VCaP (cell line): ENCODE measurements at regions not wholly inside any gene's neighbourhood (a gene's known extent, or its start where the extent isn't known, plus 50 kb on each side); places are given as distances from the start of the nearest gene placed in this dataset.

Source experiments
- H3K27ac ChIP-seq: fragments of 450-650 bp; 2 replicates; pipeline ENCODE4 v1.5.1; 2017
- CTCF ChIP-seq: fragments of 450-650 bp; conservative IDR thresholded peaks from 2 replicates; pipeline ENCODE4 v1.5.1; 2017; ENCODE audit warnings: mild to moderate bottlenecking, moderate library complexity

- H3K27ac ChIP-seq = no peak overlapping the region
- no peak for TF ChIP-seq CTCF
Measured at GRCh38 chr1:25104932-25105561, 127.3 kb downstream of the SYF2 start.

DNA sequence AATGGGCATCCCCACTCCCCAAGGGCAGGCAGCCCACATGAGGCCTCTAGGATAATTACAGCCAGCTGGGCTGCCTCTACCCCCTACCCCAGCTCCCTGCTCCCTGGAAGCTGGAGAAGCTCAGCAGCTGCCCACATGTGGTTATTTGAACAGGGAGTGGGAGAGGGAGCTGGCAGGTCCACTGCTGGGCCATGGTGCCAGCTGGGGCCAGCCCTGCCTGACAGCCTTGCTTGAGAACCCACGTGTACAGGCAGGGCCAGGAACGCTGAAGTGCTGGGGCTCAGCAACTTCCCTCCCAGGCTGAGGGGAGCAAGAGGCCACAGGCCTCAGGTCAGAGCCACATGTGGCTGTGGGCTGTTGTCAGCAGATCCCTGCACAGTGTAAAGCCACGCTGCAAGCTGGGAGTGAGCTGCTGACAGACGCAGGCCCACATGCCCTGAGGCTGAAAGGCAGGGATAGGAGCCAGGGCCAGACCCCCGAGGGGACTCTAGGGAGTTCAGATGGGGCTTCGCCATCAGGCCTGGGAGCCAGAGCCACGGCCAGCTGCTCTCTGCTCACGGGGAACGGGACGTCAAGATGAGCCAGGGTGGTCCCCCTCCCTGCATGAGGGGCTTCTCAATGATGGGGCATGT, 129.0 kb downstream of the SYF2 start:
- H3K27ac ChIP-seq = no peak overlapping the region
- no peak for TF ChIP-seq CTCF

- H3K27ac ChIP-seq = peak overlapping the region; percentile 36; the same call in 1 of the 2 replicates
- TF ChIP-seq CTCF = no peak
Measured at GRCh38 chr1:25100151-25100833, 132.0 kb downstream of the SYF2 start.

- H3K27ac ChIP-seq = no peak overlapping the region
- TF ChIP-seq CTCF = no peak
Measured at GRCh38 chr1:25099343-25099951, 132.9 kb downstream of the SYF2 start.

- H3K27ac ChIP-seq = no peak overlapping the region
- no peak for TF ChIP-seq CTCF
Measured at GRCh38 chr1:25098717-25099116, 133.6 kb downstream of the SYF2 start.

DNA sequence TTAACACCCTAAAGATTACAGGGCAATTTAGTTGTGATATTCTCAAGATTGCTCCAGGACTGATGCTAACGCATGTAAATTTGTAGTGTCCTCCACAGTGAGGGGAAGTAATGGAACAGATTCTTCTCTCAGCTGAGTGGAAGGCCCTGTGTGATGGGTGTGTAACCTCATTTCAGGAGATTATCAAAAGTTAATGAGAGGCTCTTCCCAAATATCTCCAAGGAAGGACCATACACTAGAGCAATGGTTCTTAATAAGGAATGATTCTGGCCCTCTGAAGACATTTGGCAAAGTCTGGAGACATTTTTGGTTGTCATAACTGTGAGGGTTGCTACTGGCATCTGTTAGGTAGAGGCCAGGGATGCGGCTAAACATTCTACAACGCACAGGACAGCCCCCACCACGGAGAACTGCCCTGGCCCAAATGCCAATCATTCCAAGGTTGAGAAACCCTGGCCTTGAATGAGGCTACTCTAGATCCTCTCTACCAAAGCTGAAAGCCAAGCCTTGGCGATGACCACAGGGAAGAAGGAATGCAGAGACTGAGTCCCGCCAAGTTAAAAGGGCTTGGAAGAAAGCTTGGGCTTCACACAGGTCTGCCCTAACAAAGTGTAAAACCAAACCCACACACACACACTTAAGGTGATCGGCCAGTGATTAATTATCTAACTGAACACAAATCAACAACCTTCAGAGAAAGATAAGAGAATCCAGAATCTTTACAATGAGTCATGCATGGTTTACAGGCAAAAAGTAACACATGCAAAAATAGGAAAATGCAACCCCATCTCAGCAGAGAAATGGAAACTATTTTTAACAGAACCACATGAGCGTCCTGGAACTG, 135.8 kb downstream of the SYF2 start:
- no peak overlapping the region for H3K27ac ChIP-seq
- TF ChIP-seq CTCF = no peak
